ENCODE measurements at regions not wholly inside any gene's neighbourhood (a gene's known extent, or its start where the extent isn't known, plus 50 kb on each side); places are given as distances from the start of the nearest gene placed in this dataset.

- Histone ChIP-seq H3K27ac (ENCODE audit: low read length) (no peak overlapping the region), H3K9ac (ENCODE audit: low read length) (no peak overlapping the region), H2AFZ (ENCODE audit: low read length) (no peak overlapping the region), H3K36me3 (replicated peaks; ENCODE audit: insufficient read depth, low read length) (no peaks in the 10 kb centered on the region), H3K4me3 (ENCODE audit: low read length) (no peak overlapping the region), H3K4me1 (ENCODE audit: low read length) (no peaks in the 10 kb centered on the region), H4K20me1 (ENCODE audit: insufficient read depth, low read length) (no peaks in the 10 kb centered on the region), H3F3A (ENCODE audit: insufficient read depth, low read length) (no peaks in the 10 kb centered on the region), H3K9me3 (replicated peaks; ENCODE audit: insufficient read depth, low read length) (no peaks in the 10 kb centered on the region), H3K79me2 (ENCODE audit: low read length) (no peaks in the 10 kb centered on the region), H3K4me2 (ENCODE audit: low read depth, low read length) (no peak overlapping the region), H3K9me2 (replicated peaks; ENCODE audit: insufficient read depth, low read length) (no peaks in the 10 kb centered on the region), H3K27me3 (replicated peaks; ENCODE audit: insufficient read depth, low read length) (peaks cover 77% of the 10 kb centered on the region)
- TF ChIP-seq CTCF (IDR thresholded peaks at IDR 0.05; ENCODE audit: low read length), result no peak
- no peak for TF ChIP-seq EZH2 (optimal IDR thresholded peaks at IDR 0.05; ENCODE audit: low read depth, low read length)
- TF ChIP-seq EZH2phosphoT487 (IDR thresholded peaks at IDR 0.05; ENCODE audit: low read length), result no peak
- no peak for DNase-seq
Measured at GRCh38 chr20:50327666-50328065, 137.0 kb downstream of the CEBPB start.

- no peaks in the 10 kb centered on the region for H3K9me3 ChIP-seq (replicated peaks; ENCODE audit: insufficient read depth, low read length)
- no peak for TF ChIP-seq EZH2phosphoT487 (IDR thresholded peaks at IDR 0.05; ENCODE audit: low read length)
- TF ChIP-seq CTCF (IDR thresholded peaks at IDR 0.05; ENCODE audit: low read length), result no peak
- TF ChIP-seq EZH2 (optimal IDR thresholded peaks at IDR 0.05; ENCODE audit: low read depth, low read length), result no peak
Measured at GRCh38 chr20:50328222-50328979, 137.8 kb downstream of the CEBPB start.

GRCh38 chr20:50328996-50329898 lies 138.6 kb downstream of the CEBPB start:
- Histone ChIP-seq H3K27ac (ENCODE audit: low read length) (no peak overlapping the region), H3K27me3 (replicated peaks; ENCODE audit: insufficient read depth, low read length) (peaks cover 77% of the 10 kb centered on the region), H3K9me2 (replicated peaks; ENCODE audit: insufficient read depth, low read length) (no peaks in the 10 kb centered on the region), H3K36me3 (replicated peaks; ENCODE audit: insufficient read depth, low read length) (no peaks in the 10 kb centered on the region), H3F3A (ENCODE audit: insufficient read depth, low read length) (no peaks in the 10 kb centered on the region), H4K20me1 (ENCODE audit: insufficient read depth, low read length) (no peaks in the 10 kb centered on the region), H3K9me3 (replicated peaks; ENCODE audit: insufficient read depth, low read length) (no peaks in the 10 kb centered on the region), H3K4me1 (ENCODE audit: low read length) (no peaks in the 10 kb centered on the region), H3K4me3 (ENCODE audit: low read length) (no peak overlapping the region), H3K79me2 (ENCODE audit: low read length) (no peaks in the 10 kb centered on the region), H2AFZ (ENCODE audit: low read length) (no peak overlapping the region), H3K4me2 (ENCODE audit: low read depth, low read length) (no peak overlapping the region), H3K9ac (ENCODE audit: low read length) (no peak overlapping the region)
- no peak for DNase-seq
- TF ChIP-seq EZH2 (optimal IDR thresholded peaks at IDR 0.05; ENCODE audit: low read depth, low read length), result no peak
- no peak for TF ChIP-seq CTCF (IDR thresholded peaks at IDR 0.05; ENCODE audit: low read length)
- TF ChIP-seq EZH2phosphoT487 (IDR thresholded peaks at IDR 0.05; ENCODE audit: low read length), result no peak

More at GRCh38 chr20:50328222-50328979, 137.8 kb downstream of the CEBPB start:
- no peak overlapping the region for H3K4me2 ChIP-seq (ENCODE audit: low read depth, low read length)
- H3K9ac ChIP-seq (ENCODE audit: low read length), result no peak overlapping the region
- no peaks in the 10 kb centered on the region for H3F3A ChIP-seq (ENCODE audit: insufficient read depth, low read length)
- no peak overlapping the region for H3K4me3 ChIP-seq (ENCODE audit: low read length)
- no peak overlapping the region for H2AFZ ChIP-seq (ENCODE audit: low read length)
- no peaks in the 10 kb centered on the region for H3K9me2 ChIP-seq (replicated peaks; ENCODE audit: insufficient read depth, low read length)
- no peak overlapping the region for H3K27ac ChIP-seq (ENCODE audit: low read length)
- no peaks in the 10 kb centered on the region for H3K79me2 ChIP-seq (ENCODE audit: low read length)
- no peaks in the 10 kb centered on the region for H3K36me3 ChIP-seq (replicated peaks; ENCODE audit: insufficient read depth, low read length)
- H3K4me1 ChIP-seq (ENCODE audit: low read length), result no peaks in the 10 kb centered on the region
- H4K20me1 ChIP-seq (ENCODE audit: insufficient read depth, low read length), result no peaks in the 10 kb centered on the region
- DNase-seq, result no peak
- H3K27me3 ChIP-seq (replicated peaks; ENCODE audit: insufficient read depth, low read length), result peaks cover 77% of the 10 kb centered on the region
